H9 (cell line): ENCODE measurements at regions not wholly inside any gene's neighbourhood (a gene's known extent, or its start where the extent isn't known, plus 50 kb on each side); places are given as distances from the start of the nearest gene placed in this dataset.

Experiments
- DNase-seq: peaks from one replicate; pipeline ENCODE4 v3.0.0-alpha.2; 2017
- H2AFZ ChIP-seq: one replicate; pipeline ENCODE4 v1.6.1; 2013; ENCODE audit warnings: mild to moderate bottlenecking, low read length, control low read depth, moderate library complexity
- H2AK5ac ChIP-seq: 2 replicates; pipeline ENCODE4 v1.6.1; 2013; ENCODE audit warnings: low read length, control low read depth, mixed read lengths; ENCODE audit not compliant: insufficient read length
- H2BK120ac ChIP-seq: one replicate; pipeline ENCODE4 v1.6.1; 2013; ENCODE audit warnings: low read depth, mild to moderate bottlenecking, low read length, control low read depth, inconsistent platforms; ENCODE audit not compliant: poor library complexity, severe bottlenecking
- H2BK12ac ChIP-seq: 2 replicates; pipeline ENCODE4 v1.6.1; 2013; ENCODE audit warnings: low read length, control low read depth, mixed read lengths, low read depth; ENCODE audit not compliant: insufficient read length
- H2BK15ac ChIP-seq: 2 replicates; pipeline ENCODE4 v1.6.1; 2013; ENCODE audit warnings: low read depth, low read length, control low read depth
- H2BK20ac ChIP-seq: one replicate; pipeline ENCODE4 v1.6.1; 2013; ENCODE audit warnings: low read depth, mild to moderate bottlenecking, low read length, control low read depth, inconsistent platforms; ENCODE audit not compliant: poor library complexity, severe bottlenecking
- H2BK5ac ChIP-seq: 2 replicates; pipeline ENCODE4 v1.6.1; 2013; ENCODE audit warnings: low read length, control low read depth, mixed read lengths; ENCODE audit not compliant: insufficient read length
- H3K14ac ChIP-seq: 2 replicates; pipeline ENCODE4 v1.6.1; 2013; ENCODE audit warnings: low read length, control low read depth; ENCODE audit not compliant: insufficient read depth
- H3K18ac ChIP-seq: 2 replicates; pipeline ENCODE4 v1.6.1; 2013; ENCODE audit warnings: low read depth, mild to moderate bottlenecking, mixed read lengths, low read length, control low read depth; ENCODE audit not compliant: insufficient read length
- H3K23ac ChIP-seq: 2 replicates; pipeline ENCODE4 v1.6.1; 2013; ENCODE audit warnings: low read length, control low read depth, mixed read lengths, low read depth; ENCODE audit not compliant: insufficient read length
- H3K23me2 ChIP-seq: 2 replicates; pipeline ENCODE4 v1.6.1; 2013; ENCODE audit warnings: low read depth, mild to moderate bottlenecking, mixed read lengths, low read length, control low read depth; ENCODE audit not compliant: insufficient read length, poor library complexity, severe bottlenecking
- H3K27ac ChIP-seq: 2 replicates; pipeline ENCODE4 v1.5.1; 2013; ENCODE audit warnings: low read length, control low read depth, mixed read lengths, low read depth; ENCODE audit not compliant: insufficient read length
- H3K27me3 ChIP-seq: 2 replicates; pipeline ENCODE4 v1.6.1; 2013; ENCODE audit warnings: low read length, control low read depth, inconsistent platforms; ENCODE audit not compliant: insufficient read depth
- H3K4ac ChIP-seq: 2 replicates; pipeline ENCODE4 v1.6.1; 2013; ENCODE audit warnings: low read depth, mild to moderate bottlenecking, control low read depth, inconsistent platforms, low read length, moderate library complexity
- H3K4me1 ChIP-seq: 2 replicates; pipeline ENCODE4 v1.6.1; 2013; ENCODE audit warnings: low read length, control low read depth, inconsistent platforms; ENCODE audit not compliant: insufficient read depth
- H3K4me2 ChIP-seq: 2 replicates; pipeline ENCODE4 v1.6.1; 2013; ENCODE audit warnings: low read length, control low read depth, mixed read lengths; ENCODE audit not compliant: insufficient read length, insufficient read depth
- H3K56ac ChIP-seq: 2 replicates; pipeline ENCODE4 v1.6.1; 2013; ENCODE audit warnings: low read depth, mild to moderate bottlenecking, mixed read lengths, low read length, control low read depth; ENCODE audit not compliant: insufficient read length
- H3K79me1 ChIP-seq: 2 replicates; pipeline ENCODE4 v1.6.1; 2013; ENCODE audit warnings: low read depth, mild to moderate bottlenecking, moderate library complexity, low read length, control low read depth, inconsistent platforms; ENCODE audit not compliant: insufficient read depth, poor library complexity, severe bottlenecking
- H3K79me2 ChIP-seq: 2 replicates; pipeline ENCODE4 v1.6.1; 2013; ENCODE audit warnings: low read length, control low read depth, inconsistent platforms; ENCODE audit not compliant: insufficient read depth
- H3K9ac ChIP-seq: 2 replicates; pipeline ENCODE4 v1.6.1; 2013; ENCODE audit warnings: low read length, control low read depth, mixed read lengths; ENCODE audit not compliant: insufficient read length; ENCODE audit errors: extremely low read depth
- H3K9me3 ChIP-seq: one replicate; pipeline ENCODE4 v1.6.1; 2013; ENCODE audit warnings: low read depth, low read length, inconsistent platforms; ENCODE audit not compliant: control insufficient read depth
- H3T11ph ChIP-seq: one replicate; pipeline ENCODE4 v1.6.1; 2013; ENCODE audit warnings: mild to moderate bottlenecking, low read length, control low read depth, inconsistent platforms
- H4K20me1 ChIP-seq: one replicate; pipeline ENCODE4 v1.6.1; 2013; ENCODE audit not compliant: control insufficient read depth, insufficient read length, insufficient read depth
- H4K5ac ChIP-seq: 2 replicates; pipeline ENCODE4 v1.6.1; 2013; ENCODE audit warnings: low read depth, mild to moderate bottlenecking, mixed read lengths, low read length, control low read depth; ENCODE audit not compliant: insufficient read length
- H4K8ac ChIP-seq: replicated peaks from 2 replicates; pipeline ENCODE4 v1.6.1; 2013; ENCODE audit warnings: low read length, control low read depth, mixed read lengths, low read depth; ENCODE audit not compliant: insufficient read length
- H4K91ac ChIP-seq: 2 replicates; pipeline ENCODE4 v1.6.1; 2013; ENCODE audit warnings: low read depth, mild to moderate bottlenecking, moderate library complexity, mixed read lengths, low read length, control low read depth; ENCODE audit not compliant: insufficient read length
- H3K27ac Mint-ChIP-seq, 3 experiments: 2 replicates in 2 of 3; 3 replicates in 1 of 3; pipeline ENCODE4 v1.8.0; 2020 to 2021; ENCODE audit warnings: mixed read lengths in 3 of 3, mild to moderate bottlenecking in 1 of 3, moderate library complexity in 1 of 3
- H3K27me3 Mint-ChIP-seq: 2 replicates; pipeline ENCODE4 v1.8.0; 2021; ENCODE audit warnings: low read depth, mild to moderate bottlenecking, moderate library complexity, mixed read lengths
- H3K36me3 Mint-ChIP-seq, 3 experiments: 2 replicates in 2 of 3; 3 replicates in 1 of 3; pipeline ENCODE4 v1.8.0; 2020 to 2021; ENCODE audit warnings: low read depth in 3 of 3, mixed read lengths in 3 of 3; ENCODE audit not compliant: insufficient read depth in 1 of 3
- H3K4me1 Mint-ChIP-seq, 2 experiments: 2 replicates each; pipeline ENCODE4 v1.8.0; 2020; ENCODE audit warnings: mixed read lengths in 2 of 2
- H3K4me3 Mint-ChIP-seq, 2 experiments: 2 replicates in 1 of 2; 3 replicates in 1 of 2; pipeline ENCODE4 v1.8.0; 2020 to 2021; ENCODE audit warnings: mild to moderate bottlenecking in 2 of 2, mixed read lengths in 2 of 2, moderate library complexity in 1 of 2
- H3K9me3 Mint-ChIP-seq, 2 experiments: 2 replicates in 1 of 2; 3 replicates in 1 of 2; pipeline ENCODE4 v1.8.0; 2020; ENCODE audit warnings: mild to moderate bottlenecking in 2 of 2, mixed read lengths in 2 of 2, moderate library complexity in 1 of 2
- WGBS: extraction: QIAGEN DNeasy Blood & Tissue Kit; methylation state at CpG from one replicate; pipeline ENCODE4 v1.1.7; 2013; ENCODE audit warnings: missing lambda C conversion rate, low lambda C conversion rate, mixed read lengths; ENCODE audit not compliant: insufficient read length; ENCODE audit errors: extremely low coverage; 5-methylcytosine and 5-hydroxymethylcytosine counted together
- TF ChIP-seq, protein P1 (sequence below): fragments of 200-600 bp; sonication (generic); conservative IDR thresholded peaks from 3 replicates; pipeline ENCODE4 v1.8.0; 2021; ENCODE audit warnings: antibody characterized with exemption, mild to moderate bottlenecking

DNA sequence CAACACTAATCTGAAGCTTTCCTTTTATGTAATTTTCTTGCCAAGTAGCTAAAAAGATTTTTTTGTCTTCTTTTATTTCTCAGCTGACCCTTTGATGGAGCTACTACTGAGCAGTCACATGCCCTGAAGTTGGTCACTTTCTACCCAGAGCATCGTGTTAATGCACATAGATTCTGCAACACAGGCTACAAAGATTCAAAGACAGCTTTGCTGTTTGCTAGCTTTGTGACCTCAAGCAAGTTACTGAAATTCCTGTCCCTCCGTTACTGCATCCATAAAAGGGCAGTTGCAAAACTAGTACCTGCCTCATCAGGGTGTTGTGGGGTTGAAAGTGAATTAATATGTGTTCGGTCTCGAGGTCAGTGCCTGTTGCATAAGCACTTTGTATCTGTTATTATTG is 179.9 kb downstream of the GAS1 start:
- TF ChIP-seq, protein P1, sequence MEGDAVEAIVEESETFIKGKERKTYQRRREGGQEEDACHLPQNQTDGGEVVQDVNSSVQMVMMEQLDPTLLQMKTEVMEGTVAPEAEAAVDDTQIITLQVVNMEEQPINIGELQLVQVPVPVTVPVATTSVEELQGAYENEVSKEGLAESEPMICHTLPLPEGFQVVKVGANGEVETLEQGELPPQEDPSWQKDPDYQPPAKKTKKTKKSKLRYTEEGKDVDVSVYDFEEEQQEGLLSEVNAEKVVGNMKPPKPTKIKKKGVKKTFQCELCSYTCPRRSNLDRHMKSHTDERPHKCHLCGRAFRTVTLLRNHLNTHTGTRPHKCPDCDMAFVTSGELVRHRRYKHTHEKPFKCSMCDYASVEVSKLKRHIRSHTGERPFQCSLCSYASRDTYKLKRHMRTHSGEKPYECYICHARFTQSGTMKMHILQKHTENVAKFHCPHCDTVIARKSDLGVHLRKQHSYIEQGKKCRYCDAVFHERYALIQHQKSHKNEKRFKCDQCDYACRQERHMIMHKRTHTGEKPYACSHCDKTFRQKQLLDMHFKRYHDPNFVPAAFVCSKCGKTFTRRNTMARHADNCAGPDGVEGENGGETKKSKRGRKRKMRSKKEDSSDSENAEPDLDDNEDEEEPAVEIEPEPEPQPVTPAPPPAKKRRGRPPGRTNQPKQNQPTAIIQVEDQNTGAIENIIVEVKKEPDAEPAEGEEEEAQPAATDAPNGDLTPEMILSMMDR = no peak
- no peaks in the 10 kb centered on the region for H3K27me3 ChIP-seq
- no peaks in the 10 kb centered on the region for H4K20me1 ChIP-seq
- H3K18ac ChIP-seq = no peak overlapping the region
- H3K9me3 ChIP-seq = no peaks in the 10 kb centered on the region
- Mint-ChIP-seq H3K9me3 (no peaks in the 10 kb centered on the region; a peak in 1 of 5 replicates), H3K27me3 (peaks cover 3% of the 10 kb centered on the region; the same call in 1 of the 2 replicates), H3K4me3 (no peak overlapping the region), H3K4me1 (peaks cover 5 to 8% of the 10 kb centered on the region in 2 experiments), H3K36me3 (no peaks in the 10 kb centered on the region), H3K27ac (no peak overlapping the region)
- no CpG with 5 or more reads among the region's 4 CpGs for WGBS
- no peak overlapping the region for H3K23ac ChIP-seq
- H2AFZ ChIP-seq = no peak overlapping the region
- H2BK12ac ChIP-seq = no peak overlapping the region
- H3K79me2 ChIP-seq = no peaks in the 10 kb centered on the region
- H3T11ph ChIP-seq = no peak overlapping the region
- no peak overlapping the region for H4K91ac ChIP-seq
- no peak overlapping the region for H3K14ac ChIP-seq
- no peak overlapping the region for H3K4ac ChIP-seq
- H2BK20ac ChIP-seq = no peak overlapping the region
- H2BK120ac ChIP-seq = no peak overlapping the region
- H2BK15ac ChIP-seq = no peak overlapping the region
- H2BK5ac ChIP-seq = no peak overlapping the region
- no peaks in the 10 kb centered on the region; the same call in 1 of the 2 replicates for H3K4me1 ChIP-seq
- no peak overlapping the region for H3K56ac ChIP-seq
- H3K9ac ChIP-seq = no peak overlapping the region
- H2AK5ac ChIP-seq = no peak overlapping the region
- no peaks in the 10 kb centered on the region for H3K23me2 ChIP-seq
- DNase-seq = no peak
- H3K4me2 ChIP-seq = no peak overlapping the region
- no peaks in the 10 kb centered on the region for H3K79me1 ChIP-seq
- no peak overlapping the region for H3K27ac ChIP-seq
- H4K5ac ChIP-seq = no peak overlapping the region
- H4K8ac ChIP-seq = no peak overlapping the region
